NCI-H2196 treated with DMSO at 0.1 percent for 48 hours (cell line): ENCODE measurements at regions not wholly inside any gene's neighbourhood (a gene's known extent, or its start where the extent isn't known, plus 50 kb on each side); places are given as distances from the start of the nearest gene placed in this dataset.
"Not testable (repeated sequence)": the region's sequence is repeated elsewhere in the genome, so short reads cannot be mapped to it uniquely, and the experiment has no call there.

ENCODE experiments used
- DNase-seq: peaks from one replicate; lab custom pipeline; 2025; ENCODE audit not compliant: unreplicated experiment; lab: John Stamatoyannopoulos, UW

DNA sequence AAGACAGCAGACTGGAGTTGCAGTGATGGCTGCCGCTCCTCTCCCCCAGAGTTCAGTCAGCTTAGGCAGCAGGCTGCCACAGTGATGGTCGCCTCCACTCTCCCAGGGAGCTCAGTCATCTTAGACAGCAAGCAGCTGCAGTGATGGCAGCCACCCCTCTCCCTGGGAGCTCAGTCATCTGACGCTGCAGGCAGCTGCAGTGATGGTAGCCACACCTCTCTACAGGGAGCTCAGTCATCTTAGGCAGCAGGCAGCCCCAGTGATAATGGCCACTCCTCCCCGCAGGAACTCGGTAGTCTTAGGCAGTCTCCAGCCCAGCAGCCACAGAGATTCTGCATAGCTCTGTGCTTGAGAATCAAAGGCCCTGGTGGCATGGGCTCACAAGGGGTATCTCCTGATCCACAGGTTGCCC, 582.7 kb downstream of the DTWD2 start:
- DNase-seq = no peak

- DNase-seq = no peak
Measured at GRCh38 chr5:118397236-118397635, 591.1 kb downstream of the DTWD2 start.

GRCh38 chr5:118392491-118392890, 595.9 kb downstream of the DTWD2 start:
- DNase-seq = no peak

GRCh38 chr5:118382931-118383330, 605.4 kb downstream of the DTWD2 start:
- not testable (repeated sequence) for DNase-seq

DNA sequence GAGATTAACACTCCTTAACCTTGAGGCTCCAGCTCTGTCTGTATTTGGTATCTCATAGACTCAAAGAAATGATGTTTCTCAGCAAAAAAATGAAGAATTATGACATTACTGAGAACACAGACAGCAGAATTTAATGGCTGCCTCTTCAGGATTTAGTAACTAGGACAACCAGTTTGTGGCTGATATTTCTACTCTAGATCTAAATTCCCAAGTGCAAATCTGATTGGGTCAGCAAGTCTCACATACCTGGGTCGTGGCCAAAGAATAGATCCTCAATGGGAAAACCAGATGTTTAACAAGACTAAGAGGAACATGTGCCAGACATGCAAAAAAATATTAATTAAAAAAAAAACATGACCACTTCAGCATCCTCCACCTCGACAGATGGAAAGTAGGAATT, 608.9 kb downstream of the DTWD2 start:
- no peak for DNase-seq

DNA sequence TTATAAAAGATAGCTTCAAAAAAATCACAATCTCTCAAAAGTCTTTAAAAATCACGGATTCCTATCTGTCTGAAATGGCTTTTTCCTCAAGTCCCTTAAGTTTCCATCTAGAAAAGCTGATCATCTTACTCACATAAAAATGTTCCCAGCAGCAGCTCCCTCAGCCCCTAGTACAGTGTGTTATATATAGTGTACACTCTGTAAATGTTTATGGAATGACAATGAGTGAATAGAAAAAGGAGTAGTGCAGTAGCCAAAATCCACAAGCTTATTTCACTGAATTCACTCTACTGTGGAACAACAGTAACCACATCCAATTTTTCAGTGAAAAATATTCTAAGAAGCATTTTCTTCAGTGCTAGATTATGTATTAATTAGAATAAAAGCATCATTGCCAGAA, 609.4 kb downstream of the DTWD2 start:
- no peak for DNase-seq

GRCh38 chr5:118377420-118377819, 610.9 kb downstream of the DTWD2 start:
- no peak for DNase-seq

GRCh38 chr5:118371973-118372831, 616.1 kb downstream of the DTWD2 start:
- DNase-seq = no peak

- no peak for DNase-seq
Measured at GRCh38 chr5:118366429-118366828, 621.9 kb downstream of the DTWD2 start.

DNA sequence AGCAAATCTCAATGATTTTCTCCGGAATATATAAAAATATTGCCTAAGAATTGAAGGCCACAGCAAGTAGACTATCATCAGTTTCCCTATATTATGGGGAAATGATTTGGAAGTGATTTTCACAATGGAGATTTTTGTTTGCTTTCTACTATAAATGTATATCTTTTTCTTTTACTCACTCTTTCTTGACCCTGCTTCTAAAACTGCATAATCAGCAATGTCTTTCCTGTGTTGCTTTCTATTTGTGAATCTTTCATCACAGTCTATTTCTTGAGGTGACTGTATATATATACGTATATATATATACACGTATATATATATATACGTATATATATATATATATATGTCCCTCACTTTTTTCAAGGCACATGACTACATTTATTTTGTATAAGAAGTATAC, 622.6 kb downstream of the DTWD2 start:
- DNase-seq = no peak

- DNase-seq = no peak
Measured at GRCh38 chr5:118354797-118355196, 633.5 kb downstream of the DTWD2 start.

GRCh38 chr5:118353970-118354369, 634.4 kb downstream of the DTWD2 start:
- no peak for DNase-seq

DNA sequence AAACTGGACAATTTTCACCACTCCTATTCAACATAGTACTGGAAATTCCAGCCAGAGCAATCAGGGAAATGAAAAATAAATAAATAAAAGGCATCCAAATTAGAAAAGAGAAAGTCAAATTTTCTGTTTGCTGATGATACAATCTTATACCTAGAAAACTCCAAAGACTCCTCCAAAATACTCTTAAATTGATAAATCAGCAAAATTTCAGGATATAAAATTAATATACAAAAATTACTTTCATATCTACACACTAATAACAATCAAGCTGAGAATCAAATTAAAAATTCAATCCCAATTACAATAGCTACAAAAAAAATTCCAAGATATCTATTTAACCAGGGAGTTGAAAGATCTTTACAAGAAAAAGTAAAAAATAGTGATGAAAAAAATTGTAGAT, 651.9 kb downstream of the DTWD2 start:
- DNase-seq = no peak

GRCh38 chr5:118327389-118327788, 661.0 kb downstream of the DTWD2 start:
- no peak for DNase-seq

DNA sequence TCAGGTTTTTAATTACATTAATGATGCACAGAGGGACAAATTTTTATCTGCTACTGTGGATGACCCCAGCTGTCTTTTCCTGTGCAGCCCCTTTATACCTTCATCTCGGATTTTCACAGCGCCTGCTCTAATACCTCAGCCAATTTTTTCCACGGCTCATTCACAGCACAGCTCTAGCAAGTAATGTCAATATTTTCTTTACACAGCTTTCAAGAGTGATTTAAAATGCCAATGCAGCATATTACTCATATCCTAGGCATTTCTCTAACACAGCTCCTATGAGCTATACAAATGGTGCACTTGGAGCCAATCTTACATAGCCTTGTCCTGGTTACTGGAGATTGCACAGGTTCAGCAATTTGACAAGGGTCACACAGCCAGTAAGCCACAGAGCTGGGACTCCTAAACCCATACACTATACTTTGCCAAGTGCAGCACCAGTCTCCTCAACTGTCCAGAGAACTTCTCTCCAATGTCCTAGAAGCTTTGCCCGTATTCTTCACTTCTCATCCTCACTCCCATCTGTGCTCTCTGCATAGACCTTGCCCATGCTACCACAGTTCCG, 661.8 kb downstream of the DTWD2 start:
- DNase-seq = no peak

- DNase-seq = no peak
Measured at GRCh38 chr5:118325931-118326330, 662.4 kb downstream of the DTWD2 start.

DNA sequence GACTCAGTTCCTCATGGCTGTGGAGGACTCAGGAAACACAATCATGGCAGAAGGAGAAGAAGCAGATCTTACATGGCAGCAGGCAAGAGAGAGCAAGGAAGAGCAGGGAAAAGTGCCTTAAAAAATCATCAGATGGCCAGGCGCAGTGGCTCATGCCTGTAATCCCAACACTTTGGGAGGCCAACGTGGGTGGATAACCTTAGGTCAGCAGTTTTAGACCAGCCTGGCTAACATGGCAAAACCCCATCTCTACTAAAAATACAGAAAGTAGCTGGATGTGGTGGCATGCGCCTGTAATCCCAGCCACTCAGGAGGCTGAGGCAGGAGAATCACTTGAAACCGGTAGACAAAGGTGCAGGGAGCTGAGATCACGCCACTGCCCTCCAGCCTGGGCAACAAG, 664.6 kb downstream of the DTWD2 start:
- not testable (repeated sequence) for DNase-seq

DNA sequence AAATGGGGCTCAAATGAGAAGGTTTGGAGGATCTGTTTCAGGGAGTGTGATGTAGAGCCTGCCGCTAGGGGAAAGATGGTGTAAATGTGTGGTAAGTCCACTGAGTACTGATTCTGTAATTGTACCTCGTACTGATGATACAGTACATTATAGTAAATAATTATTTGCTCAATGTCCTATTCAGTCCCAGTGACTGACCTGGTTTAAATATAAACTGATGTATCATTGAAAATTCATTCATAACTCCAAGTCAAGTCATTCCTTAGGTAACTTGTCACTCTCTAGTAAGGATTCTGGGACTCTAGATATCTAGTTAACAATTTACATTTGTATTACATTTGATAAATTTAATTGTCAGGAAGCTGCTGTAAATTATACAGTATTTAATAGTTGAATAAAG, 667.3 kb downstream of the DTWD2 start:
- DNase-seq = no peak

- DNase-seq = no peak
Measured at GRCh38 chr5:118320121-118320520, 668.2 kb downstream of the DTWD2 start.

DNA sequence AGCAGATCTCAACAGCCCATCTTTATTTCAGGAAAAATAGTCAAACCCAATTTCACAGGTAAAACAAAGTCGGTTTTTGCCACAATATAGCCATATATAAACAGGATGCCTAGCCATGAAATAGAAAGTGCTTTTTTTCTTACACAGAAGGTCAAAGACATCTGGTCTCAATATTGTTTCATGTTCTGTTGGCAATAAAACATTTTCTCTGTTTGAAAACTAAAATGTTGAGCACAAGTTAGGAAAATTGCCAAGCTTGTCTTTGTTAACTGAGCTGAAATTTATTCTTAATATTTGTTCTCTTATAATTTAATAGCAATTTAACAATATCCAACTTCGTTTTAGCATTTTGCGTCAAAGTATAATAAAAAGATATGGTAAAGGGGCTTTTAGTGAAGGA, 673.4 kb downstream of the DTWD2 start:
- no peak for DNase-seq

DNA sequence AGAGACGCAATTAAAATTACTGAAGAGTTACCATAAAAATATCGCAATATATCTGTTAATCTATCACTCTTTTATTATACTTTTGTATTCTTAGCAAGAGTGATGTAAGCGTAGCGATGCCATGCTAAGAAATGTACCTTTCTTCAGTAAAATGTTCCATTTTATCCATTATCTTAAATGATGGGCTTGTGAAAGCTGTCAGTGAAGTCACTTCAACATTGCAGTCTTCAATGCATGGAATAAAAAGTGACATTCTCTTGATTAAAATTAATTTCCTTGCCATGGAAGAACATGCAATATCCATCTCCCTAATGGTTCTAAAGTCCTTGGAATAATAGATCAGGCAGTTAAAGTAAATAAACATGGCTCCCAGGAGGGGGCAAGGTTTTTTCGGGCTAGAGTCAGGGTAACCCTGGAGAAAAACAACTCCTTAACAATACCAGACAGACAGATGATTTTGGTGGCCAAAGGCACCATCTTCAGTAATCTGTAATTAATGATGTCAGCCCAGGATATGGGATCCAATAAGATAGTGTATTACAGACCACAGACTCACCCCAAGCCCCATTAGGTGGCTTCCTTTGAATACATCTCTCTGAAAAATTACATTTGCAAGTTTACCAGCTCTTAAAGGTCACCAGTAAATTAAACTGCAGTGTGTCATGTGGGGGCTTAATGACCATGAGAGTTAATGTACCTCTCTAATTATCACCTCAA, 677.1 kb downstream of the DTWD2 start:
- no peak for DNase-seq

GRCh38 chr5:118310401-118310800, 677.9 kb downstream of the DTWD2 start:
- DNase-seq = no peak
